ENCODE measurements at regions not wholly inside any gene's neighbourhood (a gene's known extent, or its start where the extent isn't known, plus 50 kb on each side); places are given as distances from the start of the nearest gene placed in this dataset.
"Not testable (repeated sequence)": the region's sequence is repeated elsewhere in the genome, so short reads cannot be mapped to it uniquely, and the experiment has no call there.

GRCh38 chr17:43345515-43345914 is 53.3 kb upstream of the ARL4D start:
- not testable (repeated sequence) for DNase-seq (ENCODE audit: low read depth)

GRCh38 chr17:43344685-43345084 is 54.1 kb upstream of the ARL4D start:
- TF ChIP-seq CTCF (conservative IDR thresholded peaks at IDR 0.05; ENCODE audit: low read depth, low read length), result no peak
- no peak overlapping the region for H3K4me3 ChIP-seq (ENCODE audit: low read depth, low read length)
- DNase-seq (ENCODE audit: low read depth), result no peak

More at GRCh38 chr17:43345515-43345914, 53.3 kb upstream of the ARL4D start:
- not testable (repeated sequence) for H3K4me3 ChIP-seq (ENCODE audit: low read depth, low read length)

- no peak overlapping the region for H3K4me3 ChIP-seq (ENCODE audit: low read depth, low read length)
- no peak for DNase-seq (ENCODE audit: low read depth)
- no peak for TF ChIP-seq CTCF (conservative IDR thresholded peaks at IDR 0.05; ENCODE audit: low read depth, low read length)
Observed at GRCh38 chr17:43342589-43342890, 56.3 kb upstream of the ARL4D start.

- H3K4me3 ChIP-seq (ENCODE audit: low read depth, low read length), result no peak overlapping the region
- TF ChIP-seq CTCF (conservative IDR thresholded peaks at IDR 0.05; ENCODE audit: low read depth, low read length), result no peak
- no peak for DNase-seq (ENCODE audit: low read depth)
Observed at GRCh38 chr17:43341715-43342588, 56.8 kb upstream of the ARL4D start.

GRCh38 chr17:43338886-43339516 is 59.8 kb upstream of the ARL4D start:
- peak; percentile 75 for TF ChIP-seq CTCF (conservative IDR thresholded peaks at IDR 0.05; ENCODE audit: low read depth, low read length)
- DNase-seq (ENCODE audit: low read depth), result no peak

GRCh38 chr17:43337684-43338428 is 60.9 kb upstream of the ARL4D start:
- TF ChIP-seq CTCF (conservative IDR thresholded peaks at IDR 0.05; ENCODE audit: low read depth, low read length), result no peak
- DNase-seq (ENCODE audit: low read depth), result no peak

More at GRCh38 chr17:43338886-43339516, 59.8 kb upstream of the ARL4D start:
- no peak overlapping the region for H3K4me3 ChIP-seq (ENCODE audit: low read depth, low read length)

GRCh38 chr17:43334738-43335402 is 63.9 kb upstream of the ARL4D start:
- DNase-seq (ENCODE audit: low read depth), result no peak
- no peak for TF ChIP-seq CTCF (conservative IDR thresholded peaks at IDR 0.05; ENCODE audit: low read depth, low read length)
- no peak overlapping the region for H3K4me3 ChIP-seq (ENCODE audit: low read depth, low read length)

More at GRCh38 chr17:43337684-43338428, 60.9 kb upstream of the ARL4D start:
- no peak overlapping the region for H3K4me3 ChIP-seq (ENCODE audit: low read depth, low read length)

Measured in epithelial cell of proximal tubule (primary cell).